ENCODE measurements at regions not wholly inside any gene's neighbourhood (a gene's known extent, or its start where the extent isn't known, plus 50 kb on each side); places are given as distances from the start of the nearest gene placed in this dataset.

DNA sequence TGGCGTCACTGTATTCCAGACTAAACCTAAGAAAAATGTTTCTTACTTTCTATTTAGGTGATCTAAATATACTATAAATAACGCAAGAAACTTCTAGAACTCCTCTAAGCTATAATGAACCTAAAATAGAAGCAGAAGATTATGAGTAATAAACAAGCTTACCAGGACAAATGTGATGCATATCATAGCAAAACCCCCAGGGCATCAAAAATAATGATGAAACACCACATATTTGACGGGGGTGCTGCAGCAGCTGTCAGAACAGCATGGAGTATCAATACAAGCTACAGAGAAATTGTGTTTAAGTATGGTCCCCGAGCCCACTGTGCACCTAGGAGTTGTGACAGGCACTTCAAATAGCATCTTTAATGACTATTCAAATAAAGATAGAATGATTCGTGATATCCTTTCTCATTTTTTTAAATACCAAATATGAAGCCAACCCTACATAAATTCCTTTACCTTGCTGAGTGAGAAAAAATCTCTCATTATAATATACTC lies 337.3 kb downstream of the CENPC start:
- intact Hi-C loops (cut with micrococcal nuclease; ENCODE audit: unreplicated experiment) (no loop called here), in situ Hi-C loops (cut with HindIII; ENCODE audit: low pct_unique_long_range_greater_than_20kb, low sequenced_read_pairs) (no loop called here)
- POLR2A ChIA-PET: no interaction called here

DNA sequence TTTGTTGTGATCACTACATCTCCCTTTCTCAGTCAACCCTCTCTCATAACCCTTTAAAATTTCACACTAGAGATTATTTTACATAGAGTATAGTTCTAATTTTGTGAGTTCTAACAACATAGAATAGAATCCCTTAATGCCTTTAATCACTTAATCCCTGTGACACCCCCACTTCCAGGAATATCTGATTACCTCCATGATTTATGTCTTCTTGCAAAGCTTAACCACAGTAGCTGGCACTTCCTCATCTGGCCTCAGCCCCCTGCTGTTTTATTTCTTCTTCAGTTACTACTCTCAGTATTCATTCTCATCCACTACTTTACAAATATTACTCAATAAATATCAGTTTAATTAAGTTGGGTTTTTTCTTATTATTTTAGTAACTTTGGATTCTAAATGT lies 340.9 kb downstream of the CENPC start:
- Histone ChIP-seq H3K27ac (ENCODE audit: low read length) (no peak overlapping the region), H3K36me3 (ENCODE audit: control insufficient read depth, insufficient read depth, low read length) (no peaks in the 10 kb centered on the region), H3K4me3 (ENCODE audit: low read depth in 2 of 2, low read length in 2 of 2) (no peak overlapping the region), H3K4me1 (ENCODE audit: control insufficient read depth, insufficient read depth, low read length) (no peaks in the 10 kb centered on the region), H3K27me3 (ENCODE audit: control insufficient read depth, insufficient read depth, low read length) (no peaks in the 10 kb centered on the region), H3K9me3 (ENCODE audit: control insufficient read depth, insufficient read depth, low read depth, low read length) (no peaks in the 10 kb centered on the region)
- DNase-seq (ENCODE audit: low read depth, low spot score) (no peak), ATAC-seq (no peak)
- no peak for TF ChIP-seq TCF7L2 (IDR thresholded peaks at IDR 0.05; ENCODE audit: low read depth, low read length)
- TF ChIP-seq SIN3A (IDR thresholded peaks at IDR 0.05; ENCODE audit: borderline replicate concordance, insufficient read depth, low read depth, low read length): no peak
- TF ChIP-seq, protein P1, sequence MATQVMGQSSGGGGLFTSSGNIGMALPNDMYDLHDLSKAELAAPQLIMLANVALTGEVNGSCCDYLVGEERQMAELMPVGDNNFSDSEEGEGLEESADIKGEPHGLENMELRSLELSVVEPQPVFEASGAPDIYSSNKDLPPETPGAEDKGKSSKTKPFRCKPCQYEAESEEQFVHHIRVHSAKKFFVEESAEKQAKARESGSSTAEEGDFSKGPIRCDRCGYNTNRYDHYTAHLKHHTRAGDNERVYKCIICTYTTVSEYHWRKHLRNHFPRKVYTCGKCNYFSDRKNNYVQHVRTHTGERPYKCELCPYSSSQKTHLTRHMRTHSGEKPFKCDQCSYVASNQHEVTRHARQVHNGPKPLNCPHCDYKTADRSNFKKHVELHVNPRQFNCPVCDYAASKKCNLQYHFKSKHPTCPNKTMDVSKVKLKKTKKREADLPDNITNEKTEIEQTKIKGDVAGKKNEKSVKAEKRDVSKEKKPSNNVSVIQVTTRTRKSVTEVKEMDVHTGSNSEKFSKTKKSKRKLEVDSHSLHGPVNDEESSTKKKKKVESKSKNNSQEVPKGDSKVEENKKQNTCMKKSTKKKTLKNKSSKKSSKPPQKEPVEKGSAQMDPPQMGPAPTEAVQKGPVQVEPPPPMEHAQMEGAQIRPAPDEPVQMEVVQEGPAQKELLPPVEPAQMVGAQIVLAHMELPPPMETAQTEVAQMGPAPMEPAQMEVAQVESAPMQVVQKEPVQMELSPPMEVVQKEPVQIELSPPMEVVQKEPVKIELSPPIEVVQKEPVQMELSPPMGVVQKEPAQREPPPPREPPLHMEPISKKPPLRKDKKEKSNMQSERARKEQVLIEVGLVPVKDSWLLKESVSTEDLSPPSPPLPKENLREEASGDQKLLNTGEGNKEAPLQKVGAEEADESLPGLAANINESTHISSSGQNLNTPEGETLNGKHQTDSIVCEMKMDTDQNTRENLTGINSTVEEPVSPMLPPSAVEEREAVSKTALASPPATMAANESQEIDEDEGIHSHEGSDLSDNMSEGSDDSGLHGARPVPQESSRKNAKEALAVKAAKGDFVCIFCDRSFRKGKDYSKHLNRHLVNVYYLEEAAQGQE (IDR thresholded peaks at IDR 0.05; ENCODE audit: insufficient read depth in 1 of 2, low read depth in 2 of 2, low read length in 1 of 2): no peak
- TF ChIP-seq POLR2AphosphoS5 (IDR thresholded peaks at IDR 0.05; ENCODE audit: low read depth, low read length): no peak
- TF ChIP-seq, protein P2, sequence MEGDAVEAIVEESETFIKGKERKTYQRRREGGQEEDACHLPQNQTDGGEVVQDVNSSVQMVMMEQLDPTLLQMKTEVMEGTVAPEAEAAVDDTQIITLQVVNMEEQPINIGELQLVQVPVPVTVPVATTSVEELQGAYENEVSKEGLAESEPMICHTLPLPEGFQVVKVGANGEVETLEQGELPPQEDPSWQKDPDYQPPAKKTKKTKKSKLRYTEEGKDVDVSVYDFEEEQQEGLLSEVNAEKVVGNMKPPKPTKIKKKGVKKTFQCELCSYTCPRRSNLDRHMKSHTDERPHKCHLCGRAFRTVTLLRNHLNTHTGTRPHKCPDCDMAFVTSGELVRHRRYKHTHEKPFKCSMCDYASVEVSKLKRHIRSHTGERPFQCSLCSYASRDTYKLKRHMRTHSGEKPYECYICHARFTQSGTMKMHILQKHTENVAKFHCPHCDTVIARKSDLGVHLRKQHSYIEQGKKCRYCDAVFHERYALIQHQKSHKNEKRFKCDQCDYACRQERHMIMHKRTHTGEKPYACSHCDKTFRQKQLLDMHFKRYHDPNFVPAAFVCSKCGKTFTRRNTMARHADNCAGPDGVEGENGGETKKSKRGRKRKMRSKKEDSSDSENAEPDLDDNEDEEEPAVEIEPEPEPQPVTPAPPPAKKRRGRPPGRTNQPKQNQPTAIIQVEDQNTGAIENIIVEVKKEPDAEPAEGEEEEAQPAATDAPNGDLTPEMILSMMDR (IDR thresholded peaks at IDR 0.05): no peak
- intact Hi-C loops (cut with micrococcal nuclease; ENCODE audit: unreplicated experiment): no loop called here
- ChIA-PET CTCF (no interaction called here), POLR2A (no interaction called here)
- in situ Hi-C loops (cut with HindIII; ENCODE audit: low pct_unique_long_range_greater_than_20kb, low sequenced_read_pairs): no loop called here
- BruUV-seq (replicated peaks): no TSS peak

More for the DNA sequence above, 337.3 kb downstream of the CENPC start:
- no TSS peak for BruUV-seq (replicated peaks)
- no peaks in the 10 kb centered on the region for H3K36me3 ChIP-seq (ENCODE audit: control insufficient read depth, insufficient read depth, low read length)
- H3K9me3 ChIP-seq (ENCODE audit: control insufficient read depth, insufficient read depth, low read depth, low read length): no peaks in the 10 kb centered on the region
- TF ChIP-seq, protein P2 (IDR thresholded peaks at IDR 0.05): no peak
- TF ChIP-seq TCF7L2 (IDR thresholded peaks at IDR 0.05; ENCODE audit: low read depth, low read length): no peak
- no peak for TF ChIP-seq SIN3A (IDR thresholded peaks at IDR 0.05; ENCODE audit: borderline replicate concordance, insufficient read depth, low read depth, low read length)
- TF ChIP-seq, protein P1 (IDR thresholded peaks at IDR 0.05; ENCODE audit: insufficient read depth in 1 of 2, low read depth in 2 of 2, low read length in 1 of 2): no peak
- TF ChIP-seq POLR2AphosphoS5 (IDR thresholded peaks at IDR 0.05; ENCODE audit: low read depth, low read length): no peak
- ATAC-seq (no peak), DNase-seq (ENCODE audit: low read depth, low spot score) (no peak)
- CTCF ChIA-PET: no interaction called here
- H3K4me3 ChIP-seq (ENCODE audit: low read depth in 2 of 2, low read length in 2 of 2): no peak overlapping the region
- no peak overlapping the region for H3K27ac ChIP-seq (ENCODE audit: low read length)
- H3K4me1 ChIP-seq (ENCODE audit: control insufficient read depth, insufficient read depth, low read length): no peaks in the 10 kb centered on the region
- H3K27me3 ChIP-seq (ENCODE audit: control insufficient read depth, insufficient read depth, low read length): no peaks in the 10 kb centered on the region

Data from Panc1 (cell line).